ENCODE measurements at regions not wholly inside any gene's neighbourhood (a gene's known extent, or its start where the extent isn't known, plus 50 kb on each side); places are given as distances from the start of the nearest gene placed in this dataset.
A peak's percentile ranks its signal among the peaks of the same experiment; 100 is the strongest.

GRCh38 chr14:89720741-89721729 lies 233.5 kb downstream of the EFCAB11 start:
- Histone ChIP-seq H3K4me3 (no peak overlapping the region), H3K4me1 (peaks cover 0 to 8% (median 0%) of the 10 kb centered on the region in 4 donors), H3K9me3 (no peaks in the 10 kb centered on the region), H3K36me3 (no peaks in the 10 kb centered on the region), H3K27ac (peak overlapping the region in 1 of 3 donors; percentile 29), H3K27me3 (no peaks in the 10 kb centered on the region)
- DNase-seq, result peak in 1 of 3 donors; percentile 59
- 52% methylated on average over 6 of the region's 11 CpGs for WGBS (ENCODE audit: insufficient coverage, low coverage, low lambda C conversion rate, missing lambda C conversion rate)
- no peak for TF ChIP-seq POLR2A (IDR thresholded peaks at IDR 0.05)
- TF ChIP-seq CTCF (IDR thresholded peaks at IDR 0.05), result no peak
- intact Hi-C loops (cut with DNase I), result no loop called here
- ATAC-seq, result peak; percentile 63 to 66 (median 65)

- ATAC-seq (no peak), DNase-seq (no peak)
- Histone ChIP-seq H3K4me1 (peaks cover 0 to 8% (median 0%) of the 10 kb centered on the region in 4 donors), H3K27ac (peak overlapping the region in 1 of 3 donors; percentile 9), H3K36me3 (no peaks in the 10 kb centered on the region), H3K27me3 (no peaks in the 10 kb centered on the region), H3K9me3 (no peaks in the 10 kb centered on the region), H3K4me3 (no peak overlapping the region)
- no peak for TF ChIP-seq POLR2A (IDR thresholded peaks at IDR 0.05)
- no peak for TF ChIP-seq CTCF (IDR thresholded peaks at IDR 0.05)
- WGBS (ENCODE audit: insufficient coverage, low coverage, low lambda C conversion rate, missing lambda C conversion rate), result 52% methylated on average over 7 of the region's 7 CpGs
- intact Hi-C loops (cut with DNase I), result no loop called here
Observed at GRCh38 chr14:89720076-89720687, 234.3 kb downstream of the EFCAB11 start.

- WGBS (ENCODE audit: insufficient coverage, low coverage, low lambda C conversion rate, missing lambda C conversion rate), result 71% methylated on average over 10 of the region's 10 CpGs
- intact Hi-C loops (cut with DNase I), result no loop called here
- Histone ChIP-seq H3K27me3 (no peaks in the 10 kb centered on the region), H3K4me1 (peaks cover 0 to 8% (median 0%) of the 10 kb centered on the region in 4 donors), H3K9me3 (no peaks in the 10 kb centered on the region), H3K27ac (no peak overlapping the region), H3K36me3 (no peaks in the 10 kb centered on the region), H3K4me3 (no peak overlapping the region)
- ATAC-seq, result peak in 2 of 4 donors; percentile 34 to 35
- TF ChIP-seq CTCF (IDR thresholded peaks at IDR 0.05), result no peak
- TF ChIP-seq POLR2A (IDR thresholded peaks at IDR 0.05), result no peak
- no peak for DNase-seq
Observed at GRCh38 chr14:89719366-89720075, 235.0 kb downstream of the EFCAB11 start.

GRCh38 chr14:89708982-89709625 lies 245.4 kb downstream of the EFCAB11 start:
- intact Hi-C loops (cut with DNase I), result no loop called here
- no peaks in the 10 kb centered on the region for H3K4me1 ChIP-seq
- ATAC-seq, result no peak
- H3K27ac ChIP-seq, result no peak overlapping the region
- H3K27me3 ChIP-seq, result no peaks in the 10 kb centered on the region
- 86% methylated on average over 2 of the region's 3 CpGs for WGBS (ENCODE audit: insufficient coverage, low coverage, low lambda C conversion rate, missing lambda C conversion rate)
- no peaks in the 10 kb centered on the region for H3K36me3 ChIP-seq
- TF ChIP-seq POLR2A (IDR thresholded peaks at IDR 0.05), result no peak
- TF ChIP-seq CTCF (IDR thresholded peaks at IDR 0.05), result no peak
- no peak overlapping the region for H3K4me3 ChIP-seq
- H3K9me3 ChIP-seq, result no peaks in the 10 kb centered on the region
- no peak for DNase-seq

All from right lobe of liver (tissue), 6 donors.